ENCODE measurements at regions not wholly inside any gene's neighbourhood (a gene's known extent, or its start where the extent isn't known, plus 50 kb on each side); places are given as distances from the start of the nearest gene placed in this dataset.
"Not testable (repeated sequence)": the region's sequence is repeated elsewhere in the genome, so short reads cannot be mapped to it uniquely, and the experiment has no call there.

DNA sequence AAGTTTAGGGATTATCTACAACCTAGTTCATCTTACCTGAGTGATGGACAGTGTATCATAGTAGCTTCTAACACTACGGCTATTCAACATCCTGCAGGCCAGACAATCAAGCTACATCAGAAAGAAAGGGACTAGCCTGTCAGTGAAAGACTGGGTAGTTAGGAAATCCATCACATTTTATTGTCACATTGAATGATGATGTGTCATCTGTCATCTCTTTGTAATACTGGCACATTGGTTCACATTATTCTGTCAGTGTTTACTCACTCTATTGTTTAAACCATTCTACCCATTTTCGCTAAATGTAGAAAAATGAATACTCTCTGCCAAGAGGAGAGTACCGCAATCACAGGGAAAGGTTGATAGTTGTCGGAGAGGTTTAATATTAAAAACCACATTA lies 1155.8 kb downstream of the TUSC7 start:
- no peak overlapping the region for H3K27ac ChIP-seq
- peaks cover 0 to 9% of the 10 kb centered on the region in 2 donors for H3K4me1 ChIP-seq (replicated peaks in 1 of 2)
- no peak for TF ChIP-seq POLR2A (IDR thresholded peaks at IDR 0.05)
- TF ChIP-seq, protein P1, sequence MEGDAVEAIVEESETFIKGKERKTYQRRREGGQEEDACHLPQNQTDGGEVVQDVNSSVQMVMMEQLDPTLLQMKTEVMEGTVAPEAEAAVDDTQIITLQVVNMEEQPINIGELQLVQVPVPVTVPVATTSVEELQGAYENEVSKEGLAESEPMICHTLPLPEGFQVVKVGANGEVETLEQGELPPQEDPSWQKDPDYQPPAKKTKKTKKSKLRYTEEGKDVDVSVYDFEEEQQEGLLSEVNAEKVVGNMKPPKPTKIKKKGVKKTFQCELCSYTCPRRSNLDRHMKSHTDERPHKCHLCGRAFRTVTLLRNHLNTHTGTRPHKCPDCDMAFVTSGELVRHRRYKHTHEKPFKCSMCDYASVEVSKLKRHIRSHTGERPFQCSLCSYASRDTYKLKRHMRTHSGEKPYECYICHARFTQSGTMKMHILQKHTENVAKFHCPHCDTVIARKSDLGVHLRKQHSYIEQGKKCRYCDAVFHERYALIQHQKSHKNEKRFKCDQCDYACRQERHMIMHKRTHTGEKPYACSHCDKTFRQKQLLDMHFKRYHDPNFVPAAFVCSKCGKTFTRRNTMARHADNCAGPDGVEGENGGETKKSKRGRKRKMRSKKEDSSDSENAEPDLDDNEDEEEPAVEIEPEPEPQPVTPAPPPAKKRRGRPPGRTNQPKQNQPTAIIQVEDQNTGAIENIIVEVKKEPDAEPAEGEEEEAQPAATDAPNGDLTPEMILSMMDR (IDR thresholded peaks at IDR 0.05): no peak
- no peaks in the 10 kb centered on the region for H3K36me3 ChIP-seq (replicated peaks in 1 of 2)
- H3K4me3 ChIP-seq: no peak overlapping the region
- no peak for DNase-seq
- no peaks in the 10 kb centered on the region for H3K27me3 ChIP-seq
- no peaks in the 10 kb centered on the region for H3K9me3 ChIP-seq (replicated peaks in 1 of 3)
- 97 to 100% (median 97%) methylated on average over 4 of the region's 4 CpGs for WGBS, 4 donors
- intact Hi-C loops (cut with DNase I): no loop called here

DNA sequence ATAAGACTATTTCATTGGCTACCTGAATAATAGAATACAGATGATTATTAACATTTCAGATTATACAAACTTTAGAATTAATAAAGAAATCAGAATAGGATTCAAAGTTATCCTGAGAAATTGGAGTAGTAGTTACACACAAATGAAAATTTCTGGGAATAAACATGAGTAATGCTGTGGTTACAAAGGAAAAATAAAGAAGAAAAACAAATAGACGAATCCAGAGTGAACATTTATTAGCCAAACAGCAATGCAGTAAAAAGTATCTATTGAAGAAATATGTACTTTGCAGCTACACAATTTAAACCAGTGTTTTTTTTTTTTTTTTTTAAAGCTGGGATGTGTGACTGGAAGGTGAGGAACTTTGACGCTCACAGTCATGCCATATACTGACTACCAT lies 1159.2 kb downstream of the TUSC7 start:
- no peak overlapping the region for H3K27ac ChIP-seq
- no peak for DNase-seq
- no peak overlapping the region for H3K4me3 ChIP-seq
- no peak for TF ChIP-seq POLR2A (IDR thresholded peaks at IDR 0.05)
- TF ChIP-seq, protein P1 (IDR thresholded peaks at IDR 0.05): no peak
- no peaks in the 10 kb centered on the region for H3K27me3 ChIP-seq
- H3K36me3 ChIP-seq (replicated peaks in 1 of 2): no peaks in the 10 kb centered on the region
- no peaks in the 10 kb centered on the region for H3K9me3 ChIP-seq (replicated peaks in 1 of 3)
- 65 to 84% (median 81%) methylated on average over 2 of the region's 2 CpGs for WGBS, 4 donors
- H3K4me1 ChIP-seq (replicated peaks in 1 of 2): peaks cover 6 to 20% of the 10 kb centered on the region in 2 donors
- intact Hi-C loops (cut with DNase I): no loop called here

DNA sequence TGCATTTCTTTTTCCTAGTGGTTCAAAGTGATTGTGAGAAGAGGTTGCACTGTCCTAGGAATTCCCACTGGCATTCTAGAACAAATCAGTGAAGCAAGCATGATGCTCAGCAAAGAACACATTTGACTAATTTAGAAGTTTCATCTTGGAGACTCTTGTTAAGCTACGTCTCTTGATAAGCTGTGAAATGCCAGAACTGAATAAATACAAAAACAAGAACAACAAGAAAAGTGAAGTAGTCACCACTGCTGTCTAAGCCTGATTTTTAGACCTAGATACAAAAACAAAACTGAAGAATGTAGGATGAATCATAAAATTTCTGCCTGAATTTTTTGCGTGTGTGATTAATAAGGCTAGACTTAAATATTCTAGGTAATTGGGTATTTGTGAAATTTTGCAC lies 1162.4 kb downstream of the TUSC7 start:
- TF ChIP-seq POLR2A (IDR thresholded peaks at IDR 0.05): no peak
- TF ChIP-seq, protein P1 (IDR thresholded peaks at IDR 0.05): no peak
- no peaks in the 10 kb centered on the region for H3K27me3 ChIP-seq
- no peaks in the 10 kb centered on the region for H3K9me3 ChIP-seq (replicated peaks in 1 of 3)
- peaks cover 10 to 31% of the 10 kb centered on the region in 2 donors for H3K4me1 ChIP-seq (replicated peaks in 1 of 2)
- no peaks in the 10 kb centered on the region for H3K36me3 ChIP-seq (replicated peaks in 1 of 2)
- 52 to 66% (median 58%) methylated on average over 2 of the region's 2 CpGs for WGBS, 4 donors
- no peak for DNase-seq
- peak overlapping the region in 1 of 5 donors; percentile 76 for H3K27ac ChIP-seq
- no peak overlapping the region for H3K4me3 ChIP-seq
- intact Hi-C loops (cut with DNase I): no loop called here

DNA sequence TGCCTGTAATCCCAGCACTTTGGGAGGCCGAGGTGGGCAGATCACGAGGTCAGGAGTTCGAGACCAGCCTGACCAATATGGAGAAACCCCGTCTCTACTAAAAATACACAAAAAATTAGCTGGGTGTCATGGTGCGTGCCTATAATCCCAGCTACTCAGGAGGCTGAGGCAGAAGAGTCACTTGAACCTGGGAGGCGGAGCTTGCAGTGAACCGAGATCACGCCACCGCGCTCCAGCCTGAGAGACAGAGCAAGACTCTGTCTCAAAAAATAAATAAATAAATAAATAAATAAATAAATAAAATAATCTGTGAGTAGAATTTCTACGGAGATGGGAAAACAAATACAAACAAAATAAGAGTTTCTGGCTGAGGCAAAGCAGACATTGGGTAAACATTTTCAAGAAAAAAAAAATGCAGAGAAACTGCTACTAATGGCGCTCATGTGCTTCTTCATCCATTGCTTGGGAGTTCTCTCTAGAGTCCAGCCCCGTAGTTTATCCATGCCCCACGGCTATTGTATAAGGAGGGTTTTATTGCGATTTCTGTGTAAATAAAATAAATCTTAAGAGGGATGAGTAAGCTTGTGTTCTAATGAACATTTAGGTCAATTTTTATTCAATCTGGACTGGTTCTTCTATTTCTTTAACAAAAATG lies 1161.9 kb downstream of the IGSF11 start:
- H3K27me3 ChIP-seq; H3K9me3 ChIP-seq (replicated peaks in 1 of 3); H3K36me3 ChIP-seq (replicated peaks in 1 of 2); H3K4me3 ChIP-seq; intact Hi-C loops (cut with DNase I): not testable (repeated sequence)
- peak in 1 of 7 donors; percentile 62 for DNase-seq
- H3K27ac ChIP-seq: peak overlapping the region in 4 of 5 donors; percentile 42 to 76 (median 52)
- peaks cover 10 to 31% of the 10 kb centered on the region in 2 donors for H3K4me1 ChIP-seq (replicated peaks in 1 of 2)
- 72 to 76% (median 75%) methylated on average over 15 of the region's 15 CpGs for WGBS, 4 donors

DNA sequence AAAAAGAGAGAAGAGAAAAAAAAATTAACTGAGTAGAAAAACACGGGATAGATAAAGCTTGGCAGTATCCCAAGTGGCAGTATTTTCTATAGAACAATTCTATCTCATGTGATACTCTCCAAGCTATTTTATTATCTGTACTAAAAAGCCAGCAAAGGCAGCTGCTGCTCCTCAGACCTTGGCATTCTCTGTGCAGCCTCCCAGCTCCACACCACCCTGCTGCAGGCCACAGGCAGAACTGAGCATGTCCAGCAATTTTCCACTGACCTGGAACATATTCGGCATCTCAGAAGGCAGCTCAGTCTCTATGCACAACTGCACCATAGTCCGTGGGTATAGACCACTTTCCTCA lies 1161.4 kb downstream of the IGSF11 start:
- peak overlapping the region; percentile 41 to 76 (median 50) for H3K27ac ChIP-seq
- H3K36me3 ChIP-seq (replicated peaks in 1 of 2): no peaks in the 10 kb centered on the region
- intact Hi-C loops (cut with DNase I): no loop called here
- H3K27me3 ChIP-seq: no peaks in the 10 kb centered on the region
- H3K4me1 ChIP-seq (replicated peaks in 1 of 2): peaks cover 10 to 31% of the 10 kb centered on the region in 2 donors
- TF ChIP-seq, protein P1 (IDR thresholded peaks at IDR 0.05): peak in 3 of 6 experiments; percentile 6 to 14 (median 6)
- TF ChIP-seq POLR2A (IDR thresholded peaks at IDR 0.05): peak in 1 of 2 donors; percentile 21
- no peaks in the 10 kb centered on the region for H3K9me3 ChIP-seq (replicated peaks in 1 of 3)
- 17 to 28% (median 24%) methylated on average over 3 of the region's 3 CpGs for WGBS, 4 donors
- H3K4me3 ChIP-seq: no peak overlapping the region
- peak; percentile 54 to 89 (median 72) for DNase-seq

Data from adrenal gland (tissue), 9 donors.